IMR-90 (cell line): ENCODE measurements at regions not wholly inside any gene's neighbourhood (a gene's known extent, or its start where the extent isn't known, plus 50 kb on each side); places are given as distances from the start of the nearest gene placed in this dataset.

ENCODE experiments used
- ATAC-seq: fragments of 200-7000 bp; cut with Tn5 transposase; 2 replicates; pipeline ENCODE4 v1.9.1; 2020; ENCODE audit warnings: low read depth, mild to moderate bottlenecking, moderate library complexity
- BruUV-seq: library from RNA; stranded (reverse); fragments of 400-500 nt; replicated peaks from 2 replicates; lab custom pipeline; 2021; lab: Mats Ljungman, UMichigan
- CTCF ChIA-PET: fragments of 300-600 bp; formaldehyde crosslinking; extraction: SDS; loops from one replicate; lab custom pipeline; 2021; ENCODE audit warnings: antibody characterized with exemption; lab: Yijun Ruan, JAX
- POLR2A ChIA-PET: fragments of 300-600 bp; sonication (Branson Sonifier 250); formaldehyde crosslinking; loops from one replicate; lab custom pipeline; 2022; ENCODE audit warnings: antibody characterized with exemption; ENCODE audit not compliant: unreplicated experiment; lab: Charles Lee
- DNase-seq: peaks from one replicate; pipeline ENCODE4 v3.0.0; 2013
- H2AFZ ChIP-seq: replicated peaks from 2 replicates; pipeline ENCODE3; 2013; ENCODE audit warnings: low read length, mild to moderate bottlenecking; ENCODE audit not compliant: poor library complexity
- H2AK5ac ChIP-seq: 2 replicates; pipeline ENCODE4 v1.6.1; 2013; ENCODE audit warnings: low read depth, low read length, inconsistent platforms
- H2AK9ac ChIP-seq: replicated peaks from 2 replicates; pipeline ENCODE3; 2013; ENCODE audit warnings: mild to moderate bottlenecking, low read depth, low read length, moderate library complexity; ENCODE audit not compliant: poor library complexity
- H2BK120ac ChIP-seq: 2 replicates; pipeline ENCODE4 v1.6.1; 2013; ENCODE audit warnings: low read depth, low read length, inconsistent platforms
- H2BK15ac ChIP-seq: 3 replicates; pipeline ENCODE4 v1.6.1; 2013; ENCODE audit warnings: low read depth, low read length, inconsistent platforms
- H2BK20ac ChIP-seq: 2 replicates; pipeline ENCODE4 v1.6.1; 2013; ENCODE audit warnings: low read depth, mild to moderate bottlenecking, inconsistent platforms, low read length, moderate library complexity
- H2BK5ac ChIP-seq: 2 replicates; pipeline ENCODE4 v1.6.1; 2013; ENCODE audit warnings: mild to moderate bottlenecking, low read depth, low read length, inconsistent platforms; ENCODE audit not compliant: poor library complexity, severe bottlenecking
- H3K14ac ChIP-seq: replicated peaks from 2 replicates; pipeline ENCODE4 v1.6.1; 2013; ENCODE audit warnings: low read depth, low read length, inconsistent platforms
- H3K18ac ChIP-seq: 2 replicates; pipeline ENCODE4 v1.6.1; 2013; ENCODE audit warnings: low read depth, low read length, control low read depth
- H3K23ac ChIP-seq: 2 replicates; pipeline ENCODE4 v1.6.1; 2013; ENCODE audit warnings: low read depth, low read length, inconsistent platforms
- H3K27ac ChIP-seq: 2 replicates; pipeline ENCODE4 v1.5.1; 2013; ENCODE audit warnings: mild to moderate bottlenecking, control low read depth, low read length; ENCODE audit not compliant: insufficient read depth
- H3K27me3 ChIP-seq: 2 replicates; pipeline ENCODE4 v1.6.1; 2013; ENCODE audit warnings: low read length; ENCODE audit not compliant: control insufficient read depth, insufficient read depth
- H3K36me3 ChIP-seq: 2 replicates; pipeline ENCODE4 v1.6.1; 2013; ENCODE audit warnings: low read length, mixed read lengths; ENCODE audit not compliant: control insufficient read depth, insufficient read depth
- H3K4ac ChIP-seq: 2 replicates; pipeline ENCODE4 v1.6.1; 2013; ENCODE audit warnings: low read depth, low read length, inconsistent platforms
- H3K4me1 ChIP-seq: 2 replicates; pipeline ENCODE4 v1.6.1; 2013; ENCODE audit warnings: low read length, mixed read lengths; ENCODE audit not compliant: control insufficient read depth, insufficient read depth
- H3K4me2 ChIP-seq: 2 replicates; pipeline ENCODE4 v1.6.1; 2013; ENCODE audit warnings: low read depth, mild to moderate bottlenecking, control low read depth, low read length, moderate library complexity
- H3K4me3 ChIP-seq: 2 replicates; pipeline ENCODE4 v1.5.1; 2013; ENCODE audit warnings: low read depth, mild to moderate bottlenecking, control low read depth, low read length, moderate library complexity; ENCODE audit not compliant: insufficient read depth
- H3K56ac ChIP-seq: 2 replicates; pipeline ENCODE4 v1.6.1; 2013; ENCODE audit warnings: low read length, inconsistent platforms; ENCODE audit not compliant: insufficient read depth; ENCODE audit errors: extremely low read depth
- H3K79me1 ChIP-seq, 2 experiments: 2 replicates each; pipeline ENCODE4 v1.6.1; 2013; ENCODE audit warnings: low read length in 2 of 2, inconsistent platforms in 1 of 2, low read depth in 1 of 2
- H3K9ac ChIP-seq: 2 replicates; pipeline ENCODE4 v1.6.1; 2013; ENCODE audit warnings: low read depth, low read length, control low read depth
- H3K9me1 ChIP-seq: 2 replicates; pipeline ENCODE4 v1.6.1; 2013; ENCODE audit warnings: low read length, inconsistent platforms; ENCODE audit not compliant: insufficient read depth
- H3K9me3 ChIP-seq: 2 replicates; pipeline ENCODE4 v1.6.1; 2013; ENCODE audit warnings: low read length; ENCODE audit not compliant: control insufficient read depth, insufficient read depth
- H4K20me1 ChIP-seq: 2 replicates; pipeline ENCODE4 v1.6.1; 2013; ENCODE audit warnings: low read length, inconsistent platforms; ENCODE audit not compliant: insufficient read depth
- H4K5ac ChIP-seq: 2 replicates; pipeline ENCODE4 v1.6.1; 2013; ENCODE audit warnings: mild to moderate bottlenecking, low read depth, low read length, control low read depth
- H4K8ac ChIP-seq, 2 experiments: 2 replicates each; pipeline ENCODE4 v1.6.1; 2013; ENCODE audit warnings: low read depth in 2 of 2, low read length in 2 of 2, control low read depth in 1 of 2, inconsistent platforms in 1 of 2
- H4K91ac ChIP-seq: 2 replicates; pipeline ENCODE4 v1.6.1; 2013; ENCODE audit warnings: low read depth, low read length, inconsistent platforms; ENCODE audit not compliant: insufficient read depth
- BHLHE40 ChIP-seq: fragments of 150-350 bp; IDR thresholded peaks from 2 replicates; pipeline ENCODE4 v1.6.1; 2016; ENCODE audit warnings: mild to moderate bottlenecking, low read depth, low read length
- CEBPB ChIP-seq: IDR thresholded peaks from 2 replicates; pipeline ENCODE4 v1.6.1; 2012; ENCODE audit warnings: low read depth, low read length, improper control_type of control experiment
- CHD1 ChIP-seq: IDR thresholded peaks from 2 replicates; pipeline ENCODE4 v1.6.1; 2012; ENCODE audit warnings: low read depth, low read length, improper control_type of control experiment
- CTCF ChIP-seq: conservative IDR thresholded peaks from 2 replicates; pipeline ENCODE4 v1.5.1; 2012; ENCODE audit warnings: mild to moderate bottlenecking, low read depth, low read length, improper control_type of control experiment
- FOS ChIP-seq: fragments of 150-350 bp; IDR thresholded peaks from 2 replicates; pipeline ENCODE4 v1.6.1; 2016; ENCODE audit warnings: low read depth, low read length
- MAFK ChIP-seq: IDR thresholded peaks from 2 replicates; pipeline ENCODE4 v1.6.1; 2012; ENCODE audit warnings: low read depth, low read length, improper control_type of control experiment
- MAZ ChIP-seq: IDR thresholded peaks from 2 replicates; pipeline ENCODE4 v1.6.1; 2012; ENCODE audit warnings: low read depth, mild to moderate bottlenecking, low read length, improper control_type of control experiment, moderate library complexity, borderline replicate concordance
- MXI1 ChIP-seq: IDR thresholded peaks from 2 replicates; pipeline ENCODE4 v1.6.1; 2012; ENCODE audit warnings: low read depth, mild to moderate bottlenecking, low read length, moderate library complexity, borderline replicate concordance
- NFE2L2 ChIP-seq: fragments of 150-350 bp; IDR thresholded peaks from 2 replicates; pipeline ENCODE4 v1.6.1; 2016; ENCODE audit warnings: low read depth, mild to moderate bottlenecking, low read length
- POLR2A ChIP-seq: IDR thresholded peaks from 2 replicates; pipeline ENCODE4 v1.6.1; 2012; ENCODE audit warnings: mild to moderate bottlenecking, low read depth, low read length
- RAD21 ChIP-seq: IDR thresholded peaks from 2 replicates; pipeline ENCODE4 v1.6.1; 2012; ENCODE audit warnings: low read length, improper control_type of control experiment
- RCOR1 ChIP-seq: IDR thresholded peaks from 2 replicates; pipeline ENCODE4 v1.6.1; 2012; ENCODE audit warnings: mild to moderate bottlenecking, low read length, improper control_type of control experiment; ENCODE audit not compliant: insufficient replicate concordance
- RFX5 ChIP-seq: IDR thresholded peaks from 2 replicates; pipeline ENCODE4 v1.8.0; 2012; ENCODE audit warnings: low read depth, mild to moderate bottlenecking, low read length, moderate library complexity
- SMC3 ChIP-seq: fragments of 150-350 bp; IDR thresholded peaks from 2 replicates; pipeline ENCODE4 v1.6.1; 2016; ENCODE audit warnings: low read depth, mild to moderate bottlenecking, antibody characterized with exemption, low read length, moderate library complexity
- WGBS, 2 experiments: methylation state at CpG; one replicate each; pipeline versions ENCODE4 v1.1.5 to v1.1.7; 2013; ENCODE audit warnings: missing lambda C conversion rate in 2 of 2; ENCODE audit not compliant: insufficient read length in 1 of 2; ENCODE audit errors: extremely low coverage in 2 of 2; 5-methylcytosine and 5-hydroxymethylcytosine counted together
- dilution Hi-C: fragments of 300-500 bp; cut with HindIII; formaldehyde crosslinking; loops from one replicate; pipeline ENCODE4 v1.14.3; 2018; ENCODE audit warnings: low sequenced_read_pairs; ENCODE audit not compliant: unreplicated experiment
- in situ Hi-C: fragments of 300-500 bp; cut with MboI; formaldehyde crosslinking; loops from 3 replicates; pipeline ENCODE4 v1.14.3; 2019; ENCODE audit warnings: low sequenced_read_pairs, inconsistent platforms, mixed read lengths
- intact Hi-C: fragments of 100-400 bp; cut with micrococcal nuclease; formaldehyde crosslinking; loops from 2 replicates; pipeline ENCODE4 v1.10.0; 2022
- TF ChIP-seq, protein P1 (sequence below): fragments of 150-350 bp; IDR thresholded peaks from 2 replicates; pipeline ENCODE4 v1.6.1; 2017; ENCODE audit warnings: mild to moderate bottlenecking, antibody characterized with exemption, low read length, low read depth
- TF ChIP-seq, protein P2 (sequence below): fragments of 150-350 bp; IDR thresholded peaks from 2 replicates; pipeline ENCODE4 v1.6.1; 2016; ENCODE audit warnings: low read depth, mild to moderate bottlenecking, low read length, moderate library complexity, borderline replicate concordance

DNA sequence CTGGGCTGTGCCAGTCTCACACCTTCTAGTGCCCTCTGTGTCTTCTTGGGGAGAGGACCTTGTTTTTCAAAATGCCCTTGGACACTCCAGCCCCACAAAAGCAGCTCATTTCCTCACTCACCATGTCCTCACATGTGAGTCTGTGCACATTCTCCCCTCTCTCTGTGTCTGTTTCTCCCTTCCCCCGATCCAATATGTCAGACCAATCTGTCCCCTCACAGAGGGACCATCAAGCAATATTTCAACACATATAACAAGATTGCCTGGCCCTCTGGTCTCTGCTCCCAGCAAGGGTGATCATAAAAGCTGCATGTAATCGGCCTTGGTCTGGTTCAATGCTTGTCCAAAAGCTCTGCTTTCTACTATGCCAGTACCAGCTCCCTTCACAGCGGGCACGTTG lies 261.2 kb downstream of the MATN1 start:
- no peaks in the 10 kb centered on the region for H3K9me1 ChIP-seq
- ChIA-PET CTCF (no interaction called here), POLR2A (no interaction called here)
- H3K36me3 ChIP-seq = no peaks in the 10 kb centered on the region
- no peak overlapping the region for H3K27ac ChIP-seq
- H4K8ac ChIP-seq = no peak overlapping the region
- no peak overlapping the region for H3K4me2 ChIP-seq
- H3K9me3 ChIP-seq = peaks cover 7% of the 10 kb centered on the region; the same call in 1 of the 2 replicates
- WGBS, 2 experiments = 20% methylated on average over 2 of the region's 4 CpGs; no CpG with 5 or more reads in 1 of the 2 experiments
- no peaks in the 10 kb centered on the region for H3K4me1 ChIP-seq
- no peak overlapping the region for H2AFZ ChIP-seq
- H2AK5ac ChIP-seq = no peak overlapping the region
- no peak overlapping the region for H4K91ac ChIP-seq
- no peaks in the 10 kb centered on the region for H3K79me1 ChIP-seq
- no peak overlapping the region for H3K23ac ChIP-seq
- no peak overlapping the region for H3K4me3 ChIP-seq
- no peak overlapping the region for H2BK120ac ChIP-seq
- H2BK15ac ChIP-seq = no peak overlapping the region
- no peak overlapping the region for H2BK20ac ChIP-seq
- H3K56ac ChIP-seq = no peak overlapping the region
- H3K18ac ChIP-seq = no peak overlapping the region
- no peak overlapping the region for H3K9ac ChIP-seq
- no peak overlapping the region for H3K14ac ChIP-seq
- TF ChIP-seq POLR2A (no peak), CHD1 (no peak), RCOR1 (no peak), NFE2L2 (no peak), CTCF (no peak), RAD21 (no peak), MAFK (no peak), MAZ (no peak), SMC3 (no peak), FOS (no peak), BHLHE40 (no peak), CEBPB (no peak), RFX5 (no peak), MXI1 (no peak)
- TF ChIP-seq, protein P1, sequence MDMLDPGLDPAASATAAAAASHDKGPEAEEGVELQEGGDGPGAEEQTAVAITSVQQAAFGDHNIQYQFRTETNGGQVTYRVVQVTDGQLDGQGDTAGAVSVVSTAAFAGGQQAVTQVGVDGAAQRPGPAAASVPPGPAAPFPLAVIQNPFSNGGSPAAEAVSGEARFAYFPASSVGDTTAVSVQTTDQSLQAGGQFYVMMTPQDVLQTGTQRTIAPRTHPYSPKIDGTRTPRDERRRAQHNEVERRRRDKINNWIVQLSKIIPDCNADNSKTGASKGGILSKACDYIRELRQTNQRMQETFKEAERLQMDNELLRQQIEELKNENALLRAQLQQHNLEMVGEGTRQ = no peak
- TF ChIP-seq, protein P2, sequence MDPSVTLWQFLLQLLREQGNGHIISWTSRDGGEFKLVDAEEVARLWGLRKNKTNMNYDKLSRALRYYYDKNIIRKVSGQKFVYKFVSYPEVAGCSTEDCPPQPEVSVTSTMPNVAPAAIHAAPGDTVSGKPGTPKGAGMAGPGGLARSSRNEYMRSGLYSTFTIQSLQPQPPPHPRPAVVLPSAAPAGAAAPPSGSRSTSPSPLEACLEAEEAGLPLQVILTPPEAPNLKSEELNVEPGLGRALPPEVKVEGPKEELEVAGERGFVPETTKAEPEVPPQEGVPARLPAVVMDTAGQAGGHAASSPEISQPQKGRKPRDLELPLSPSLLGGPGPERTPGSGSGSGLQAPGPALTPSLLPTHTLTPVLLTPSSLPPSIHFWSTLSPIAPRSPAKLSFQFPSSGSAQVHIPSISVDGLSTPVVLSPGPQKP = no peak
- no TSS peak for BruUV-seq
- in situ Hi-C loops (no loop called here), dilution Hi-C loops (no loop called here), intact Hi-C loops (no loop called here)
- no peak overlapping the region for H2BK5ac ChIP-seq
- DNase-seq = no peak
- H2AK9ac ChIP-seq = no peak overlapping the region
- no peak overlapping the region for H4K5ac ChIP-seq
- H3K27me3 ChIP-seq = no peaks in the 10 kb centered on the region
- no peak overlapping the region for H3K4ac ChIP-seq
- ATAC-seq = no peak
- no peaks in the 10 kb centered on the region for H4K20me1 ChIP-seq
